C4-2B (cell line): ENCODE measurements at regions not wholly inside any gene's neighbourhood (a gene's known extent, or its start where the extent isn't known, plus 50 kb on each side); places are given as distances from the start of the nearest gene placed in this dataset.

ENCODE experiments used
- ZFX ChIP-seq: fragments of 450-650 bp; IDR thresholded peaks from 2 replicates; pipeline ENCODE4 v1.6.1; 2017
- TF ChIP-seq, protein P1 (sequence below): fragments of 450-650 bp; conservative IDR thresholded peaks from 2 replicates; pipeline ENCODE4 v1.5.1; 2017; ENCODE audit warnings: mild to moderate bottlenecking

DNA sequence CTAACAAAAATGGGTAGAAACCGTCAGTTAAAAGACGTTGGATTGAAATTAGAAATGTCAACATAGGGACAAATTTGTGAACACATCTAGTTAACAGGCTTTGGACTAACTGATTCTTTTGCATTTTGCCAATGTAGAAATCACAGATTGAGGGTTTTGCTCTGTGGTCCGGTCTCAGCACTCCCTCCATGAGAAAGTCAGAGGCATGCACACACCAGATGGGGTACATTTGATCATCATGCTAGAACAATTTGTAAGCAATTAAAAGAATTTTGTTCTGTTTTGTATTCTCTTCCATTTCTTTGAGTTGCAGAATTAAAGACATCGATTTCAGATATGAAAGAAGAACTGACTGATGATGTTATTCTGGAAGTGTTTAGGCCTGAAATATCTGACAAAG lies 179.1 kb upstream of the CCDC68 start:
- TF ChIP-seq, protein P1, sequence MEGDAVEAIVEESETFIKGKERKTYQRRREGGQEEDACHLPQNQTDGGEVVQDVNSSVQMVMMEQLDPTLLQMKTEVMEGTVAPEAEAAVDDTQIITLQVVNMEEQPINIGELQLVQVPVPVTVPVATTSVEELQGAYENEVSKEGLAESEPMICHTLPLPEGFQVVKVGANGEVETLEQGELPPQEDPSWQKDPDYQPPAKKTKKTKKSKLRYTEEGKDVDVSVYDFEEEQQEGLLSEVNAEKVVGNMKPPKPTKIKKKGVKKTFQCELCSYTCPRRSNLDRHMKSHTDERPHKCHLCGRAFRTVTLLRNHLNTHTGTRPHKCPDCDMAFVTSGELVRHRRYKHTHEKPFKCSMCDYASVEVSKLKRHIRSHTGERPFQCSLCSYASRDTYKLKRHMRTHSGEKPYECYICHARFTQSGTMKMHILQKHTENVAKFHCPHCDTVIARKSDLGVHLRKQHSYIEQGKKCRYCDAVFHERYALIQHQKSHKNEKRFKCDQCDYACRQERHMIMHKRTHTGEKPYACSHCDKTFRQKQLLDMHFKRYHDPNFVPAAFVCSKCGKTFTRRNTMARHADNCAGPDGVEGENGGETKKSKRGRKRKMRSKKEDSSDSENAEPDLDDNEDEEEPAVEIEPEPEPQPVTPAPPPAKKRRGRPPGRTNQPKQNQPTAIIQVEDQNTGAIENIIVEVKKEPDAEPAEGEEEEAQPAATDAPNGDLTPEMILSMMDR, result no peak
- no peak for TF ChIP-seq ZFX
